ENCODE measurements at regions not wholly inside any gene's neighbourhood (a gene's known extent, or its start where the extent isn't known, plus 50 kb on each side); places are given as distances from the start of the nearest gene placed in this dataset.
"Not testable (repeated sequence)": the region's sequence is repeated elsewhere in the genome, so short reads cannot be mapped to it uniquely, and the experiment has no call there.

DNA sequence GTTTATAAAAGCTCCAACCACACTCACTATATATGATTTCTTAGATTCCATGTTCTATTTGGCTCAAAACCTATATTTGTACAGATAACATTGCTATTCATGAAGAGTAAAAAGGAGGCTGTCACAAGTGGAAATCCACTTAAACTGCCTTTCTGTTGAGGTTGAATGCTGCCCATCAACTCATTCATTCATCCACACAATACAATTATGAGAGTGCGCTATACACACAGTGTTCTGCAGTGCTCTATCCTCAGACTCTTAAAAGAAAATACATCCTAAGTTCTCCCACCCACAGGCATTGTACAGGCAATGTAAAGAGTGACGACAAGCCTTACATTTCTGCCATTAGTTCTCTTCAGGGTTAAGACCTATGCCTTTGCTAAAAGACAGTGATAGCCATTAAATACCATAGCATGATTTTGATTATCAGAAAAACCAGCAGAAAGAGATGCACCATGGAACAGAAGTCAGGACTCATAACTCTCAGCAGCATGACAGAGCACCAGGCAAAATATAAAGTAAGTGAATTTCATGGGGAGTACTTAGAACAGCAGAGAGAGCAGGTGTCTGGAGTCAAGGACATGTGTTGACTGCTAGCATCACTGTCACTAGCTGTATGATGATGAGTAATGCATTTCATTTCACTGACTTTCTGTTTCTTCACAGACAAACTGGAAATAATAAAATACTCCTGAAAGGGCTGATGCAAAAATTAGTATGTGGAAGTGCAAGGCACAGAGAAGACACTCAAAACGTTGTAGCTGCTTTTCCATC lies 218.0 kb downstream of the RBM26 start:
- FAIRE-seq, result no peak

GRCh38 chr13:79185580-79185979 lies 220.5 kb downstream of the RBM26 start:
- FAIRE-seq, result no peak

GRCh38 chr13:79183231-79183630 lies 222.8 kb downstream of the RBM26 start:
- no peak for FAIRE-seq

DNA sequence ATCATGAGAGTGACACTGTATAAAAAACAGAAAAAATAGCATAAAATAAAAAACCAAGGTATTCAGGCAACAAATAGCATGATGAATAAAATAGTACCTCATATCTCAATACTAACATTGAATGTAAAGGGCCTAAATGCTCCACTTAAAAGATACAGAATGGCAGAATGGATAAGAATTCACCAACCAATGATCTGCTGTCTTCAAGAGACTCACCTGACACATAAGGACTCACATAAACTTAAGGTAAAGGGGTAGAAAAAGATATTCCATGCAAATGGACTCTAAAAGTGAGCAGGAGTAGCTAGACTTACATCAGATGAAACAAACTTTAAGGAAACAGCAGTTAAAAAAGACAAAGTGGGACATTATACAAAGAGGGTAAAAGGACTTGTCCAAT lies 232.4 kb downstream of the RBM26 start:
- FAIRE-seq, result not testable (repeated sequence)

GRCh38 chr13:79172924-79173323 lies 233.1 kb downstream of the RBM26 start:
- not testable (repeated sequence) for FAIRE-seq

GRCh38 chr13:79171141-79172061 lies 234.7 kb downstream of the RBM26 start:
- FAIRE-seq, result no peak

DNA sequence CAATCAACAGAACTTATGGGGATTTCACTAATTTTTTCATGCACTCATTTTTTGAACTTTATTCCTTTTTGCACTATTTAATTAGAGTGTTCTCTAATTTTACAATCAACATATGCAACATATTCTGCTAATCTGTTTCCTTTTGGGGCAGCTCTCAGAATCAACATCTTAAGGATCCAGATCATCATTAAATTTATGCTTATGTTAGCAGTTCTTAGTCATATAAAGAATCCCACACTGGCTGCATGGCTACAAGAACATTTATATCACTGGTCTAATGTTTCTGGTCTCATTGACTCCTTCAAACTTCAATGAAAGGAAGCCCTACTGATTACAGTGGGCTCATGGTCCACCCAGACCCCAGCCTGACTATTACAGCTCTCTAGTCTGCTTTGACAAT lies 245.2 kb downstream of the RBM26 start:
- no peak for FAIRE-seq

GRCh38 chr13:79155883-79156282 lies 250.2 kb downstream of the RBM26 start:
- FAIRE-seq, result no peak

- FAIRE-seq, result no peak
These were observed 256.8 kb downstream of the RBM26 start for GRCh38 chr13:79149210-79149609.

DNA sequence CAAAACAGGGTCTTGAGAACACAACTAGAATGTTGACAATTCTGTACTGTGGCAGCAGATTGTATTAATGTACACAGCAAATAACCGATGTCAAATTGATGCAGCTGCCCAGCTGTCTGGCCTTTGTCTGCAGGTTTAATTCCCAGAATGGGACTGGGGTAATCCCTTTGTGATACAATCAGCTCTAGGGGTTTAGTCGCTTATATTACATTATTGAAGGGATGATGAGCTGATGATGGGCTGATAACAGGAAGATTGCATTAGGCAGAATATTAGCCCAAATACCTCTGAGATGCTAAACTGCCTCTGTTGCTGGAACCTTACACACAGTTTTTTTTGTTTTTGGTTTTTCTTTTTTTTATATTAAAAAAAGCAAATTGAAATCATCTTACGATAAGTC lies 265.0 kb downstream of the RBM26 start:
- no peak for FAIRE-seq

- FAIRE-seq, result no peak
These were observed 277.9 kb downstream of the RBM26 start for GRCh38 chr13:79128158-79128557.

- no peak for FAIRE-seq
These were observed 279.3 kb downstream of the RBM26 start for GRCh38 chr13:79126706-79127105.

- no peak for FAIRE-seq
These were observed 281.9 kb downstream of the RBM26 start for GRCh38 chr13:79124183-79124582.

GRCh38 chr13:79121286-79121685 lies 284.8 kb downstream of the RBM26 start:
- no peak for FAIRE-seq

DNA sequence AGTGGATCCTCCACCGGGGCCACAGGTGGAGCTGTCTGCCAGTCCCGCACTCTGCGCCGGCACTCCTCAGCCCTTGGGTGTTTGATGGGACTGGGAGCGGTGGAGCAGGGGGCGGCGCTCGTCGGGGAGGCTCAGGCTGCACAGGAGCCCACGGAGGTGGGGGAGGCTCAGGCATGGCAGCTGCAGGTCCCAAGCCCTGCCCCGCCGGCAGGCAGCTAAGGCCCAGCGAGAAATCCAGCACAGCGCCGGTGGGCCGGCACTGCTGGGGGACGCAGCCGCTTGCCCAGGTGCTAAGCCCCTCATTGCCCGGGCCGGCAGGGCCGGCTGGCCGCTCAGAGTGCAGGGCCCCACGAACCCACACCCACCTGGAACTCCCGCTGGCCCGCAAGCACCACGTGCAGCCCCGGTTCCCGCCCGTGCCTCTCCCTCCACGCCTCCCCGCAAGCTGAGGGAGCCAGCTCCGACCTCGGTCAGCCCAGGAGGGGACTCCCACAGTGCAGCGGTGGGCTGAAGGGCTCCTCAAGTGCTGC lies 286.4 kb downstream of the RBM26 start:
- no peak for FAIRE-seq

GRCh38 chr13:79112016-79112415 lies 294.0 kb downstream of the RBM26 start:
- no peak for FAIRE-seq

DNA sequence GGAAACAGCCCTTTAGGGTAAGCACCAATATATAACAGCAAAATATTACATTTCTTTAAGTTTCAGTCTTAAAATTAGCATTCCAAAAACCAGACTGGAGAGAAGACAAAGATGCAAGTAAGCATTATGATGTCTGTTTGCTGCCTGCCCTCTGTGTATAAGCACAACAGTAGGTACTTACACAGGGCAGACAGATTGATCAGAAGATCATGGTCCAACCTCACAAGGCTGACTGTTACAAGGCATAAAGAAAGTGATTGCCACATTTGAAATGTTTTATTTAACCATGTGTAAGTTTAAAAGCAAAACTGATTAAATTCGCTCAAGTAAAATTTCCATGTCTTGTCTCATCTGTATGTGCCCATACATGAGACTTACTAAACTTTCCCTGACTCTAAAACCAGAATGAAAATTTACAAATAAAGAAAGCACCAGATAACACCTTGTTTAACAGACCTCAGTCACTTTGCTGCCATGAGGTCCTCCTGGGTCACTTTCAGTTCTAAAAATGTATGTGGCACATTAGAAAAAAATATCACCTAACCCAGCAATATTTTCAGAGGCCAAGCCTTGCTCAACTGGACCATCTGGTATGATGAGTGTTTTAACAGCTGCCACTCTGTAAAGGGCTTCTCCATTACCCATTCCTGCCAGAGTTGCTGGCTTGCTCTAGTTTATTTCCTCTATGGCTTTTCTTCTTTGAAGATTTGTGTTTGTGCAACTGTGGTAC lies 297.0 kb downstream of the RBM26 start:
- FAIRE-seq, result no peak

DNA sequence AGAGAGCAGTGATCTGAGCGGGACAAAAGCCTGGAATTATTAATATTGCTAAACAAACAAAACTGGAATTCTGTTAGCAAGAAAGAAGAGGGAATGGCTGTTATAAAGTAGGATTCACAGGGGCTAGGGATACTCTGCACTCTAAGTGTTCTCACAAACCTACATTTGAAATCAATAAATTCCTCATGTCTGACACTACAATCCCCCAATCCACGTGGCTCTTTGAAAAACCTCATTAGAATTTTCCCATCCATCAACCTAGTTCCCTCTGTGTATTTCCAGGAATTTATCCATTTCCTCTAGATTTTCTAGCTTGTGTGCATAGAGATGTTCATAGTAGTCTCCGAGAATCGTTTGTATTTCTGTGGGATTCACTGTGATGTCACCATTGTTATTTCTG lies 307.5 kb downstream of the RBM26 start:
- FAIRE-seq, result no peak

DNA sequence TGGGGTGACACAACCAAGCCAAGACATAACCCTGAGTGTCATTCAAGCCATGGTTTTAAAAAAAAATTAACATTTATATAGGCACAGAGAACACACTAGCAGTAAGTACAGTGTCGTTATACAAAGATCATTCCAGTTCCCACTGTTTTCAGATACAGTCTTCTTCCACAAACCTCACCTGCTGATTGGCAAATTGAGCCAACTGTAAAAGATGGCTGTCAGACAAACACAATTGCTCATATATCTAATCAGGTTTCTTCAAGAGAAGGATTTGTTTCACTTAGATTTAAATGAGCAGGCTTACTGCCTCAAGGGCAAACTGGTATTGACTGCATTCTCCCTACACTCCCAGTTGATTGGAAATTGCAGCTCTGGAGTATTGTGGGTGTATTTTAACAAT lies 308.9 kb downstream of the RBM26 start:
- no peak for FAIRE-seq

DNA sequence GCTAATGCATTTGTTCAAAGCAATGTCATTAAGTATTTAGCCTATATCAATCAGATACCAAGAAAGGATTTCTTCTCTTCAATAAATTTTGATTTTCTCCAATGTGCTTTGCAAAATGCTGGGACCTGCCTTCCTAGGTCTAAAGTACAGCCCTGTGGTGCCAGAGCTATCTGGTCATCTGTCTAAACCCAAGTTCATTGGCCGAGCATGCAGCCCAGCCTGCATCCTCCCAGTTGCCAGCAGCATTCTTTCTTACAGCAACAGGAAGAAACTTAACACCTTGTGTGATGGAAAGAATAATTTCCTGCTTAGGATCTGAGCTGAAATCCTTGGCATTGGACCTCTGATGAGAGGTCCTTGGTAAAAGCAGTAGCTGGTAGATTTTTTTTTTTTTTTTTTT lies 310.0 kb downstream of the RBM26 start:
- no peak for FAIRE-seq

- FAIRE-seq, result no peak
These were observed 315.4 kb downstream of the RBM26 start for GRCh38 chr13:79090552-79091124.

DNA sequence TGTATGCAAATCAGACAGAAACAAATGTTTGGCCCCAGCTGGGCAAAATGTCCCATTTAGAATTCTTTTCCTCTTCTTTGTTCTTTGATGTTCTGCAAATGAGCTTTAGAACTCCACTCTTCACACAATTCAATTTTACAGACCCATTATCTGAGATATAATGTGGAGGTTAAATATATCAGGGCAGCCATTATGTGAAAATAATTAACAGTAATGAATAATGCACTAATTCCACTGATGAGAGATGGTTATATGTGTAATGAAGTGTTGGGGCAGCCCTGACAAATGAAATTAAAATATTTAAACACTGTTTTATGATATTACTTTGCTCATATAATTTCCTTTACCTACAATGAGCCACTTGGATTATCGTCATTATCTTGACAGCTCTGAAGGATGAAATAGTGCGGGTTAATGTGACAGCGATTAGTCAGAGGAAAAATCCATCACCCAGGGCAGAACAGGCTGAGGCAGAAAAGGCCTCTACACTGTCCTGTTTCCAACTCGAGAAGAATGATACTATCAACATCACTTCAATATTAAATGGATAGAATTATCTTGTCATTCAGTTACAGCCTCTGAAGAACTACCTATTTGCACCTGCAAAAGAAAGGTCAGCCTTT lies 321.1 kb downstream of the RBM26 start:
- FAIRE-seq, result no peak

Data from TTC549 (cell line).